NCI-H2196 treated with DMSO at 0.1 percent for 48 hours (cell line): ENCODE measurements at regions not wholly inside any gene's neighbourhood (a gene's known extent, or its start where the extent isn't known, plus 50 kb on each side); places are given as distances from the start of the nearest gene placed in this dataset.

Experiments
- DNase-seq: peaks from one replicate; lab custom pipeline; 2025; ENCODE audit not compliant: unreplicated experiment; lab: John Stamatoyannopoulos, UW

DNA sequence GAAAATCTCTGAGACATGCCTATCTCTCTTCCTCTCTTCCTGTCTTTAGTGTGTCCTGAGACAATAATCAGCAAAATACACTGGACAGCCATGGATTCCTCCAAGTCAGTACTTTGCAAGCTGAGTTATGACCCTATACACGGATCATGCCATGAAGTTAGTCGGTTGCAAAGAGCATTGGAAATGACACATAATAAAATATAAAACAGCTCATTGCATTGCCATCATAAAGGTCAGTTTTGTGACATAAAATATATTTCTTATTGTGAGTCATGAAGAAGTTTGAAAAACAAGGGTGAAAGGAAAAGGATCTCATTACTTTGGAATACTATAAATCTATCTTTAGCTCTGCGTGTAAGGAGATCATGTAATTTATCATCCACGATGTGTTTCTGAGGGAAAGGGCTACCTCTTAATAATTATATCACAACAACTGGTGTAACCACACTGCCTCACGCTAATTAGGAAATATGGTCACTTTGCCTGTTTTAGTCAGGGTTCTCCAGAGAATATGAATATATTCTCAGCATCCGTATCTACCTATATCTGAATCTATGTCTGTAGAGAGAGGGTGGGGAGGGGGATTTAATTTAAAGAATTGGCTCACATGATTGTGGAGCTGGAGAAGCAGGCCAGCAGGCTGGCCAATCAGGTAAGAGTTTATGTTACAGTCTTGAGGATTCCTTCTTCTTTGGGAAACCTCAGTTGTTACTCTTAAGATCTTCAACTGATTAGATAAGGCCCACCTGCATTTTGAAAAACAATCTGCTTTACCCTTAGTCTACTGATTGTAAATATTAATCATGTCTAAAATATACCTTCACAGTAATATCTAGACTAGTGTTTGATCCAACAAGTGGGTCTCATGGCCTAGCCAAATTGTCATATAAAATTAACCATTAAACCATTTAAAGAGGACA is 198.8 kb downstream of the FAT3 start:
- DNase-seq = no peak

DNA sequence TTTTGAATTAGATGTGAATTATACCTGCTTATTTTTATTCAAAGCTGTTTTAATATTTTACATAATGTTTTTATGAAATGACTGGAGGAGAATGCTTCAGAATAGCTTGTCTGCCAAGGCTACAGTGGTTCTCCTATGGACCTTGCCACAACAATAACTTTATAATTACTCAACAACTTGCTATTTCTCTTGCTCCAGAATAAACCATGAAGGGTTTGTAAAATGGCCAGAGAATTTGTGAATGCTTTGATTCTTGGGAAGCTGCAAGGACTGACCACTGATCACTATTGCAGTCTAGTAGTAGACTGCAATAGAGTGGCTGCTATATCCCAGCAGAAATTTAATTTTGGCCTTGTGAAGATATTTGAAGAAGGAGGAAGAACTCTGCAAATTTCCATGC is 199.7 kb downstream of the FAT3 start:
- no peak for DNase-seq

DNA sequence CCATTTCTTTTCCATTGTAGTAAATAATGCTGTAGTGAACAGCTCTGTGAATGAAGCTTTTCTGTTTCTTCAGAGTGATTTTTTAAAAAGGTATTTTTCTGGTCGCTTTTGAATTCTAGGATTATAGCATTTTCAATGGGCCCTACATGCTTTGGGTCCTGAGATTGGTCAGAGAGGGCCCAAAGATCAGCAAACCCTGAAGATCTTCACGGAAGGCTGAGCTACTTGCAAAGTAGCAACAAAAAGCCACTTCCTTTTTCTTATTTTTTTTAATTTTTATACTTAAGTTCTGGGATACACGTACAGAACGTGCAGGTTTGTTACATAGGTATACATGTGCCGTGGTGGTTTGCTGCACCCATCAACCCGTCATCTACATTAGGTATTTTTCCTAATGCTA is 200.5 kb downstream of the FAT3 start:
- DNase-seq = no peak

DNA sequence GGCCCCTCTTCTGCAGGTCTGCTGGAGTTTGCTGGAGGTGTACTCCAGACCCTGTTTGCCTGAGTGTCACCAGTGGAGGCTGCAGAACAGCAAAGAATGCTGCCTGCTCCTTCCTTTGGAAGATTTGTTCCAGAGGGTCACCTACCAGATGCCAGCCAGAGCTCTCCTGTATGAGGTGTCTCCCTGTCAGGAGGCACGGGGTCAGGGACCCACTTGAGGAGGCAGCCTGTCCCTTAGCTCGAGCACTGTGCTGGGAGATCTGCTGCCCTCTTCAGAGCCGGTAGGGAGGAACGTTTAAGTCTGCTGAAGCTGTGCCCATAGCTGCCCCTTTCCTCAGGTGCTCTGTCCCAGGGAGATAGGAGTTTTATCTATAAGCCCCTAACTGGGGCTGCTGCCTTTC is 207.9 kb downstream of the FAT3 start:
- no peak for DNase-seq

DNA sequence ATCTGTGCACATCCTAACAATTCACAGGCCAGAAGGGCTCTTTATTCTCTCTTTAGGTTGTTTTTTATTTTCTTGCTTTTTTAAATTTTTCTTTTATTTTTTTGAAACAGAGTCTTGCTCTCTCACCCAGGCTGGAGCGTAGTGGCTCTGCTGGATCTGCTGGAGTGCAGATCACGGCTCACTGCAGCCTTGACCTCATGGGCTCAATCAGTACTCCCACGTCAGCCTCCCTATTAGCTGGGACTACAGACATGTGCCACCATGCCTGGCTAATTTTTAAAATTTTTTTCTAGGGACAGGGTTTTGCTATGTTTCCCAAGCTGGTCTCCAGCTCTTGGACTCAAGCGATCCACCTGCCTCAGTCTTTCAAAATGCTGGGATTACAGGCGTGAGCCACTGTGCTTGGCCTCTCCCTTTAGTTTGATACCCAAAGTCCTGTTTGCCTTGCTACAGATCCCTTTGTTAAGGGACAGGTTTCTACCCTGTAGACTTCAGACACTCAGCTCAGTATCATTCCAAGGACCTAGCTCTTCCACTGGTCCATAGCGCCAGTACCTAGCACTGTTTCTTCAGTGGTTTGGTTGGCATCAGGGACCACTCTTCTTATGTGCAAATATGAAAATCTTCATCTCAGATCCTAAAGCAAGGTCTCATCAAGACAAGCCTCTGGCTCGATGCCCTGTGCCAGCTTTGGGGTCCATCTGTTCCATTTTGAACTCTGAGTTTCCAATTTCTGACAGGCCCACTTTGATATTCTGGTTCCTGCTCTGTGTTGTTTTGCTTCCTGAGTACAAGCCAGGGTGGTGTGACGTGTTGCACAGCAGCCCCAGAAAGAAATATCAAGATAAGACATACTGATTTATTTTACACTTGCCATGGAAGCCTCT is 211.7 kb downstream of the FAT3 start:
- no peak for DNase-seq

DNA sequence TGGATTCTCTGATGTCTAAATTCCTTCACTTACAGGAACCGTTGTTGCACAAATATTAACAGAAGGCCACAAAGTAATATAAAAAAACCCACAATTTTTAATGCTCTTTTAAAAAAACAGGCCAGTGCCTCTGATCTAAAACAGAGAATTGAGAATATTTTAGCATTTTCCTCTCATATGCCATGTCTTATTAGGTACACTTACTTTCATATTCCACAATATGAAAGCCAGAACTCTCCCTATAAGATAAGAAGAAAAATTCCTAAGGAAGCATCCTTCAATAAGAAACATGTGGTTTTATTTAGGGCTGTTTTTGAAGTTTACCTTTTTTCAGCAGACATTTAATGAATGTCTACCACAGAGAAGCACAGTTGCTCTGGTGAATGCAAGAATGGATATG is 214.5 kb downstream of the FAT3 start:
- no peak for DNase-seq

DNA sequence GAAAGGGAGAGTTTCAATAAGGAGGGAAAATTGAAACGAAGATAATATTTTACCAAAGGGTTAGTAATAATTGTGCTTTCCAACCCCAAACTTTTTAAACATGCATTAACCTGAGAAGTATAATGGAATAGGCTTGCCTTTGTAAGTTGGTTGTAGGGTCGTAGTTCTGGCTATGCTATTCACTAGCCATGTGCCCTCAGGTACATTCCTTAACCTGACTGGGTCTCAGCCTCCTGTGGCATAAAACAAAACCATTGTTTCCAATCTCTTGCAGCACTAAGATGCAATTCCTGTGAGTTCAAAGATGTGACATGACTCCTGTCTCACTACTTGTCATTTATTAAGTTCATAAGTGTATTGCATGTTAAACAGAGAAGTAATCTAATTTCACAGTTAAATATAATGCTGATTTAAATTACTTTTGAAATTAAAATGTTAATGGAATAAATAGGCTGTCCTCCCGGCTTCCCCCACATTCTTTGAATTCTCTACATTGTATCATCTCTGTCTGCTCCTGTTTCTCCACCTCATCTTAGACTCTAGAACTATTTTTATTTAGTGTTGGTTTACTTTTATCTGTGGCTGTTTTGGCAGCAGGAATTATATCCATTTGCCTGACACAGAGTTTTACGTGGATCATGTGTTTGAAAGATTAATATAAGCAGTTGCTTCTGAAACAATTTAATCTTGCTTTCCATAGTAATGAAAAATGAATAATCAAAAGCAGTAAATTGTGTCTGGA is 216.3 kb downstream of the FAT3 start:
- DNase-seq = no peak

DNA sequence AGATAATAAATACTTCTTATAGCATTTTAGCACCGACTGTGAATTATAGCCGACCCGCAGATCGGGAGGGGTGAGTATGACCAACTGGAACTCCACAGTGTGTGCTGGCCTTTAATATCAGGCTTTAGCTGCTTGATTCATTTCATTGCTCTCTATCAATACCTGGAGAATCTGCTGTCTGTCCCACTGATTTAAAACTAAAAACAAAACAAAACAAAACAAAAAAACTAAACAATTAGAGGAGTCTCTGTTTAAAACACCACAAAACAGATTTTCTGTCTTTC is 216.8 kb downstream of the FAT3 start:
- DNase-seq = no peak

DNA sequence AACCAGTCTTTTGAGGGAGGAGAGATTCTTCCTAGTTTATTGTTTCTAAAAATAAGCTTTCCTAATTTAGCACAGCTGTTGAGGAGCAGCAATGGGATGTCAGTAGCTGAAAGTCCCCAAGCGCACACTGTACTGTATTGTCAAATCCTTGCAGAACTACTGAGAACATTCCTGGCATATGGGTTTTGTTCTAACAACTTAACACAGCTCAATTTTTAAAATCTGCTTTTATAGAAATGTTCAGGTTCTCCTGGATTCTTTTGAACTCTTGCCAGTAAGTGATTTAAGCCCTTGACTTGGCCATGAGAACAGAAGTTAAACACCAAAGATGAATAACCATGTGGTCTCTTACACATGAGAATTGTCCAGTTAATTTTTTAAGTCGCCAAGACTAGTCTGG is 218.6 kb downstream of the FAT3 start:
- no peak for DNase-seq

DNA sequence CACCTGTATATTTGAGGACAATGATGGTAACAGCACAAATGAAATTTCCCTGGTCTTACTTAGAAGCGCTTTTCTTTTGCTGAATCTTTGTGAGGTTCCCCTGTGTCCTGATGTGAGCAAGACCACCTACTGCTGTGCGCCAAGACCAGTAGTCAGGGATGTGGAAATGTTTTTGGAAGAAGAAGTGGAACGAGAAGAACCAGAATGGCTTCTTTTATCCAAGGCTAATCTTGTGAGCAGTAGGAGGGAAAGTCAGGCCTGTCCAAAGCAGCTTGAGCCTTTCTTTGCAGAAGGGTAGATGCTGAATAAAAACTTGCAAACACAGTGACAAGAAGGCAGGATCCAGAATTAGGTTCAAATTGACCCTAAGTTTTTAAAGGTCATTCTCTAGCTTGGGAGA is 223.0 kb downstream of the FAT3 start:
- no peak for DNase-seq

DNA sequence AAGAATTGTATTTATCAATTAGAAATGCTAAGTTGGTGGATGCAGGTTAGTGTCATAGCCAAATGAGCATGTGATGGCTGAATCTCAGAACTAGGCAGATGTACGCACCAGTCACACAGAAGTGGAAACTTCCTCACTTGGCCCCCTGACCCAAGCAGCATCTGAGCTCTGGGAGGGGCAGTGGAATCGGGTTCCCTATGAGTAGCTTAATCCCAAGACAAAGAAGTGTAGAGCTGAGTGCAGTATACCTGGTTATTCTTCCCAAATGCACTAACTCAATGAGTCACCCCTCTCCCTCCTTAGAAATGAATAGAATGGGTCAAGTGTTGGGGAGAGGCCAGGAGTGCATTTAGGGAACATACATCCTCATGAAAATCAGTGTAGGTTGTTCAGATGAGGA is 224.6 kb downstream of the FAT3 start:
- DNase-seq = no peak

DNA sequence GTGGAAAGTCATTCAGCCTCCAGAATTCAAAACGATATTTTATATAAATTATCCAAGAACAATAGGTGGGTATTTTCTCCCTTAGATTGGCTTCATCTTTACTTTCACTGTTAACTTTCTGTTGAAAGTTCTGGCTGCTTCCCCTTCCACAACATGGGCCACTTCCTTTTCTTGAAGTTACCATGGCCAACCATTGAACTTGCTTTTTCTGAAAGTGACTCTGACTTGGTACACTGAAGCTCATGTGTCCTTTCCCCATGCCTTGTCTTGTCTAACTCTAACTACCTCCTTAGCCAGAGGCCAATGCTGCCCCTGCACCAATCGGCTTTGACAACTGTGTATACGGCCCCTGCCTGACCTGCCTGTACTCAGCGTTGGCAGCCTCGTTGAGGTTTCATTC is 225.2 kb downstream of the FAT3 start:
- no peak for DNase-seq

DNA sequence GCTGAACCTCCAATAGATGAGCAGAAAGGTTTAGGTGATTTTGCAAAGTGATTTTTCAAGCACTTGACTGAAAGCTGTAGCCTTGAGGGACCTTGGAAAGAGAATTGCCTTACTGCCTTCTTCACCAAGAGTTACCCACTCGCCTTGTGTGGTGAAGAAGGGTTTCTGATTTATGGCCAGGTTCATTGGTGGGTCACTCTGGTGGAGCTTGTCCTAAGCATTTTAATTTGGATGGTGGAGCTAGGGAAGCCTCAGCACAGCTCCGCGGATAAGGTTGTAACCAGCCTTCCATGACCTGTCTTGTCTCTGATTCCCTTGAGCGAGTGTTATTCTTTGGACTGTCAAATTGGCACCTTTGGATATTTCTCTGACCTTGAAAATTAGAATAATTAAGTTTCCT is 226.4 kb downstream of the FAT3 start:
- DNase-seq = no peak

DNA sequence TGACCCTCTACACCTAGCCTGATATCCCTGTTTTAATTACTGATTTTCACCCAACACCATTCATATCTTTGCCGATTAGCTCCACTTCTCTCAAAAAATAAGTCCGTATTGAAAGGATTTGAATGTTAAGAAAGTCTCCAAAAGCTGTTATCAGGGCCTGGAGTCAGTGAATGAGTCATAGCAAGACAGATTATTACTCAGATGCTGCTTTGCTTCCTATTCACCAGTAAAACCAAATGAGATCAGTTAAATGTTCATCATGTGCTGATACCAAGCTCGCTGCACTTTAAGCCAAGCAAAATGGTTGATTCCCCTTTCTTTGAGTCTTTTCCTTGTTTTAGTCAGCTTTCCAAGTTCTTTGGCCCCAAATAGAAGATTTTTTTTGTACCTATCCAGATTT is 228.4 kb downstream of the FAT3 start:
- DNase-seq = no peak

DNA sequence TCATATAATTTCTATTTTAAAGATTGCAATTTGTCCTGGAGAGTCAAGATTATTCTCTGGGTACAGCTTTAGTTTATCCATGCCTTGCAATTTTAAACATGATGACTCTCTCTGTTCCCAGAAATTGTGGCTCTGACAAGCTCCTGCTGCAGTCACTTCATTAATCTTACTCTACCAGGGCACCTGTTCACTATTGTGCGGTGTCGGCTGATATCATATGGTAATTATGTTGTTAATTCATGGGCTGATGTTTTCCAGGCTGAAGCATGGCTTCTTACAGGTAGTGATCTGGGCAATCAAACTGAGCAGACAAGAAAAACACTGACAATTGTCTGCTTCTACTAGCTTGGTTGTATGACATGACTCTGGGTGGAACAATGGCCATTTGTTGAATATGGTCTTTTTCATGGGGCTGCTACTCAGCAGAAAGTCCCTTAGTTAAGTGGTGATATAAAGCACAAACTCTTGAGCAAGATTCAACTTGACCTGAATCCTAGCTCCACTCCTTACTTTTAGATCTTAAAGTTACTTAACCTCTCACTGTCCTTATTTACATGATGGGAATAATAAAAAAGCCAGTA is 230.7 kb downstream of the FAT3 start:
- no peak for DNase-seq

DNA sequence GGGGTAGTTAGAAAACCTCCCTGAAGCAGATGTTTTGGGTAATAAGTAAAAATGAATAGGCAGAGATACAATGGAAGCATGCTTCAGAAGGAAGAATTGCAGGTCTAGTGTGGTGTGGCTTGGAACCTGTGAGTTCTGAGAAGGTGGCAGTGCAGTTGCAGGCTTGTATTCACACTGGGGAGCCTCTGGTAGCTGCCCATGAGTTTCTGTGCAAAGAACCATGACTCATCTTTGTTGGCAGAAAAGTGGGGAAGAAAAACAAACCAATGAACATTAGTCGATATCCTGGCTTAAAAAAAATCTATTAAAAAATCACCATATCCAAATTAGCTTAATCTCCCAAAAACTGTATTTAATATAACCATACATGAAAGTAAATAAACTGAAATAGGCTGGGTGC is 232.6 kb downstream of the FAT3 start:
- no peak for DNase-seq

DNA sequence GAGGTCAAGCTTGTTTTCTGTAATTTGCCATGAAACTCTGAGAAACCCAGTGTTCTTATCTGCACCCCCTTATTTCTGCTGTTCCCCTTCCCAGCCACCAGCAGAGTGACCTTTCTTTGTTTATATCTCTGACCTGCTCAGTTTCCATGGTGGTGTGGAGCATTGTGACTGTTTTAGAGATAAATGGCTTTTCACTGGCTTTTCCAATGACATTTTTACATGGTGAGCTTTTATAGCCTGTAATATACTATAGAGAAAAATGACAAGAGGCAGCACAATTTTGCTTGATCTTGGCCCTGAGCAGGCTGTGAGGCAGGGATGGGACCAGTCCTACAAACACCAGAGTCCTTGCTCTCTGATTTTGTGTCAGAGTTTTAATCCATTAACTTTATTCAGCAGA is 233.9 kb downstream of the FAT3 start:
- no peak for DNase-seq

DNA sequence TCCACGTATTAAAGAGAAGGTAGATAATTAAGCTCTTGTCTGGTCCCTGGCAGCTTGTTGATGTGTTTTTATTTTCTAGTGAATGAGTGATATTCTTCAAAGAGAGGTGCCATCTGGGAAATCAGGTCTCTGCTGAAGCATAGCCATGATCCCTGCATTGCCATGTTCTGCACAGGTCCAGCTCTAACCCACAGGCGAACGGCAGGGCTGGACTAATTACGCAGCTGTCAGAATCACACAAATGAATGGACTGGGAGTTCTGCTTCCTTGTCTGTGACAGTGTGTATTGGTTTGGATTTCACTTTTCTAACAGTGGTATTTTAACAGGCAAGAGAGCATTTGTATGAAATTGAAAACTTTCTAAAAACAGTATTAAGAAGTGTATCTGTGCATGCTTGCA is 235.6 kb downstream of the FAT3 start:
- DNase-seq = no peak

DNA sequence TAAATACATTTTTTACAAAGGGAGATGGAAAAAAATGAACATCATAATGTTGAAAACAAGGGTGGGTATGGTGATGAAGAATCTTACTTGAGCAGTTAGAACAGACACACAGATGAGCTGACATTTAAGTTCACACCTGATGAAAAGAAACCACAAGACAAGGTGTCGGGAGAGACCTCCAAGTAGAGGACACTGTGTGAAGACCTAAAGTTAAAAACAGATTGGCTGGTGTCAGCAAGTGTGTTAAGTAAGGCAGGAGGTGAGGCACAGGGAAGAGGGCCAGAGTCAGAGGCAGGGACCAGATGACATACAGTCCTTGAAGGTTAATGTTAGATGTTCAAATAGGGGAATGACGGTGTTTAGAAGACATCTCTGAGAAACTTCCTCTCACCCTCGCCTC is 236.8 kb downstream of the FAT3 start:
- no peak for DNase-seq

DNA sequence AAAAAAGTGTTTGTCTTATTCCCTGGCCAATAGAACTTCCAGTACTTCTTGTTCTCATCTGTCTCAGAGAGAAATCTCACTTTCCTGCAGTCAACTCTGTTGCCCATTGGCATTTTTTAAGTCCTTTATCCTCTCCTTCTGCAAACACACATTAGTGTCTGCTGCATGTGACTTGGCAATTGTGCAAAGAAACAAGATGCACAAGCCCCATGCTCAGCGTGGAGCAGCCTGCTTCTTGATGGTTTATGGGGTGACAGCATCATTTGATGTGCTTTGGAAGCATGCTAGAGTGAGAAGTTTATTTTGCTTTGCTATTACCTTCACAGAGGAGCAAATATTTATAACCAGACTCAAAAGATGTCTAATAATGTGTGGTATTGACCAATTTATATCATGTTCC is 238.2 kb downstream of the FAT3 start:
- no peak for DNase-seq

DNA sequence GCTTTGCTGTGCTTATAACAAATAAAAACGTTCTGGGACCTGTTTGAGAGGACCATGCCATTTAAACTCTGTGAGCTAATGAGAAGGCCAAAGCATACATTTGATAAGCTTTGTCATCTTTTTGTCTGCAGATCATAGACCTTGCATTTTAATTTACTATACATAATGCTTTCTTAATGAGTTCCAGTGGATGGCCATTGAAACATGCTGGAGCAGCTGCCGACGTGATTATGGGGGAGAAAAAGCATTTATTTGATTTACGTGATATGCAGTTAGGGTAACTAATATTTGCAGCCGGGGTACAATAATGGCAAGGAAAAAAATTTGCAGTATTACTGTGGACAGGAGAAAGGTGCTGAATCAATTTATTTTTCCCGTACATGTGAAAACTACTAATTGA is 240.2 kb downstream of the FAT3 start:
- DNase-seq = no peak
